HEK293 (cell line): ENCODE measurements at regions not wholly inside any gene's neighbourhood (a gene's known extent, or its start where the extent isn't known, plus 50 kb on each side); places are given as distances from the start of the nearest gene placed in this dataset.

ENCODE experiments used
- CTCF ChIA-PET: fragments of 350-600 bp; formaldehyde crosslinking; extraction: SDS; loops from one replicate; lab custom pipeline; 2021; ENCODE audit warnings: antibody characterized with exemption; lab: Yijun Ruan, JAX
- POLR2A ChIA-PET: fragments of 300-600 bp; formaldehyde crosslinking; extraction: SDS; loops from one replicate; lab custom pipeline; 2020; ENCODE audit warnings: antibody characterized with exemption, inconsistent platforms; lab: Yijun Ruan, JAX
- H3K27ac ChIP-seq: fragments of 200-500 bp; sonication (Bioruptor generic); 2 replicates; pipeline ENCODE4 v1.5.1; 2014; ENCODE audit warnings: low read depth, low read length, control low read depth, inconsistent platforms; ENCODE audit errors: extremely low read depth
- H3K36me3 ChIP-seq, 2 experiments: fragments of 200-500 bp in 1 of 2; sonication (Bioruptor generic) in 1 of 2; 1 replicate in 1 of 2; 2 replicates in 1 of 2; pipeline ENCODE4 v1.5.1; 2014 to 2017; ENCODE audit warnings: inconsistent platforms in 2 of 2, low read length in 2 of 2; ENCODE audit not compliant: control insufficient read depth in 2 of 2, insufficient read depth in 1 of 2
- H3K4me1 ChIP-seq: fragments of 200-500 bp; sonication (Bioruptor generic); 2 replicates; pipeline ENCODE4 v1.5.1; 2014; ENCODE audit warnings: mild to moderate bottlenecking, low read length, inconsistent platforms; ENCODE audit not compliant: control insufficient read depth, insufficient read depth
- H3K4me3 ChIP-seq: 2 replicates; pipeline ENCODE4 v1.5.1; 2011; ENCODE audit warnings: low read depth, mild to moderate bottlenecking, control low read depth, low read length, moderate library complexity
- H3K9me3 ChIP-seq: fragments of 200-500 bp; sonication (Bioruptor generic); 2 replicates; pipeline ENCODE4 v1.5.1; 2014; ENCODE audit warnings: low read depth, low read length, inconsistent platforms; ENCODE audit not compliant: control insufficient read depth, insufficient read depth
- BCL11A ChIP-seq: fragments of 450-650 bp; formaldehyde crosslinking; IDR thresholded peaks from 2 replicates; pipeline ENCODE4 v1.5.1; 2016; ENCODE audit warnings: low read depth, missing biosample characterization, missing genetic modification characterization
- KLF8 ChIP-seq: fragments of 450-650 bp; formaldehyde crosslinking; IDR thresholded peaks from 2 replicates; pipeline ENCODE4 v1.5.1; 2016; ENCODE audit warnings: missing biosample characterization, missing genetic modification characterization
- SCRT1 ChIP-seq: fragments of 450-650 bp; formaldehyde crosslinking; IDR thresholded peaks from 2 replicates; pipeline ENCODE4 v1.5.1; 2016; ENCODE audit warnings: missing biosample characterization, missing genetic modification characterization, borderline replicate concordance
- TCF7L2 ChIP-seq: IDR thresholded peaks from 2 replicates; pipeline ENCODE4 v1.6.1; 2011; ENCODE audit warnings: low read depth, mild to moderate bottlenecking, inconsistent platforms, low read length, moderate library complexity, borderline replicate concordance
- TRIM28 ChIP-seq: IDR thresholded peaks from 2 replicates; pipeline ENCODE4 v1.6.1; 2011; ENCODE audit warnings: low read length, control low read depth, borderline replicate concordance
- WT1 ChIP-seq: fragments of 450-650 bp; formaldehyde crosslinking; IDR thresholded peaks from 2 replicates; pipeline ENCODE4 v1.5.1; 2016; ENCODE audit warnings: missing biosample characterization, missing genetic modification characterization
- ZBTB20 ChIP-seq: fragments of 450-650 bp; formaldehyde crosslinking; IDR thresholded peaks from 2 replicates; pipeline ENCODE4 v1.5.1; 2016; ENCODE audit warnings: missing biosample characterization, missing genetic modification characterization
- ZNF133 ChIP-seq: fragments of 450-650 bp; formaldehyde crosslinking; IDR thresholded peaks from 2 replicates; pipeline ENCODE4 v1.5.1; 2016; ENCODE audit warnings: missing biosample characterization, missing genetic modification characterization
- ZNF140 ChIP-seq: fragments of 450-650 bp; formaldehyde crosslinking; IDR thresholded peaks from 2 replicates; pipeline ENCODE4 v1.5.1; 2016; ENCODE audit warnings: missing biosample characterization, missing genetic modification characterization
- ZNF2 ChIP-seq: fragments of 450-650 bp; formaldehyde crosslinking; IDR thresholded peaks from 2 replicates; pipeline ENCODE4 v1.5.1; 2016; ENCODE audit warnings: missing biosample characterization, missing genetic modification characterization
- ZNF248 ChIP-seq: fragments of 450-650 bp; formaldehyde crosslinking; IDR thresholded peaks from 2 replicates; pipeline ENCODE4 v1.5.1; 2017; ENCODE audit warnings: missing biosample characterization, missing genetic modification characterization
- ZNF302 ChIP-seq: fragments of 450-650 bp; formaldehyde crosslinking; IDR thresholded peaks from 2 replicates; pipeline ENCODE4 v1.5.1; 2016; ENCODE audit warnings: missing biosample characterization, missing genetic modification characterization, low read depth
- ZNF311 ChIP-seq: fragments of 450-650 bp; formaldehyde crosslinking; IDR thresholded peaks from 2 replicates; pipeline ENCODE4 v1.5.1; 2017; ENCODE audit warnings: missing biosample characterization, missing genetic modification characterization, borderline replicate concordance
- ZNF324 ChIP-seq: fragments of 450-650 bp; formaldehyde crosslinking; IDR thresholded peaks from 2 replicates; pipeline ENCODE4 v1.5.1; 2016; ENCODE audit warnings: missing biosample characterization, missing genetic modification characterization
- ZNF510 ChIP-seq: fragments of 450-650 bp; formaldehyde crosslinking; IDR thresholded peaks from 2 replicates; pipeline ENCODE4 v1.5.1; 2018; ENCODE audit warnings: mild to moderate bottlenecking, missing genetic modification characterization, missing biosample characterization; ENCODE audit not compliant: insufficient replicate concordance
- ZNF670 ChIP-seq: fragments of 450-650 bp; formaldehyde crosslinking; IDR thresholded peaks from 2 replicates; pipeline ENCODE4 v1.5.1; 2016; ENCODE audit warnings: missing biosample characterization, missing genetic modification characterization, low read depth
- ZNF76 ChIP-seq: fragments of 450-650 bp; formaldehyde crosslinking; IDR thresholded peaks from 2 replicates; pipeline ENCODE4; 2016; ENCODE audit warnings: low read depth, missing biosample characterization, missing genetic modification characterization, borderline replicate concordance
- ZNF830 ChIP-seq: fragments of 450-650 bp; IDR thresholded peaks from 2 replicates; pipeline ENCODE4 v1.5.0; 2018; ENCODE audit warnings: missing biosample characterization, missing genetic modification characterization, low read depth, mild to moderate bottlenecking, moderate library complexity
- ZXDB ChIP-seq: fragments of 450-650 bp; formaldehyde crosslinking; IDR thresholded peaks from 2 replicates; pipeline ENCODE4 v1.5.1; 2016; ENCODE audit warnings: missing biosample characterization, missing genetic modification characterization
- TF ChIP-seq, protein P1 (sequence below): fragments of 450-650 bp; formaldehyde crosslinking; IDR thresholded peaks from 2 replicates; pipeline ENCODE4 v1.5.1; 2016; ENCODE audit warnings: missing biosample characterization, missing genetic modification characterization
- TF ChIP-seq, protein P2 (sequence below): fragments of 450-650 bp; formaldehyde crosslinking; IDR thresholded peaks from 2 replicates; pipeline ENCODE4; 2016; ENCODE audit warnings: missing biosample characterization, missing genetic modification characterization
- TF ChIP-seq, protein P3 (sequence below): fragments of 450-650 bp; formaldehyde crosslinking; IDR thresholded peaks from 2 replicates; pipeline ENCODE4 v1.5.1; 2017; ENCODE audit warnings: missing biosample characterization, missing genetic modification characterization

GRCh38 chr2:133748007-133748700, 179.9 kb upstream of the NCKAP5 start:
- Histone ChIP-seq H3K36me3 (no peaks in the 10 kb centered on the region), H3K9me3 (no peaks in the 10 kb centered on the region), H3K4me1 (peaks cover 3% of the 10 kb centered on the region; the same call in 1 of the 2 replicates), H3K4me3 (no peak overlapping the region), H3K27ac (no peak overlapping the region)
- ChIA-PET POLR2A (interaction anchor here (0.6 kb wide), 1 partner anchor 486 kb away, joined by 3 read pairs; no protein-coding TSS in a partner anchor), CTCF (interaction anchor here (0.6 kb wide), 1 partner anchor 41 kb away, joined by 3 read pairs; no protein-coding TSS in a partner anchor)
- TF ChIP-seq ZNF133 (tag by site-specific recombination) (no peak), ZNF2 (tag by site-specific recombination) (no peak), ZNF324 (tag by site-specific recombination) (no peak), ZNF311 (no peak), ZNF302 (tag by site-specific recombination) (no peak), ZXDB (no peak), BCL11A (no peak), WT1 (tag by site-specific recombination) (no peak), KLF8 (tag by site-specific recombination) (no peak), ZNF830 (tag by site-specific recombination) (no peak), ZNF510 (no peak), TCF7L2 (no peak), ZNF76 (no peak), SCRT1 (tag by site-specific recombination) (no peak), ZNF670 (tag by site-specific recombination) (no peak), ZBTB20 (no peak), TRIM28 (no peak)
- TF ChIP-seq, protein P1, sequence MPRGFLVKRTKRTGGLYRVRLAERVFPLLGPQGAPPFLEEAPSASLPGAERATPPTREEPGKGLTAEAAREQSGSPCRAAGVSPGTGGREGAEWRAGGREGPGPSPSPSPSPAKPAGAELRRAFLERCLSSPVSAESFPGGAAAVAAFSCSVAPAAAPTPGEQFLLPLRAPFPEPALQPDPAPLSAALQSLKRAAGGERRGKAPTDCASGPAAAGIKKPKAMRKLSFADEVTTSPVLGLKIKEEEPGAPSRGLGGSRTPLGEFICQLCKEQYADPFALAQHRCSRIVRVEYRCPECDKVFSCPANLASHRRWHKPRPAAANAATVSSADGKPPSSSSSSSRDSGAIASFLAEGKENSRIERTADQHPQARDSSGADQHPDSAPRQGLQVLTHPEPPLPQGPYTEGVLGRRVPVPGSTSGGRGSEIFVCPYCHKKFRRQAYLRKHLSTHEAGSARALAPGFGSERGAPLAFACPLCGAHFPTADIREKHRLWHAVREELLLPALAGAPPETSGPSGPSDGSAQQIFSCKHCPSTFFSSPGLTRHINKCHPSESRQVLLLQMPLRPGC (tag by site-specific recombination): no peak

- Histone ChIP-seq H3K4me3 (no peak overlapping the region), H3K9me3 (no peaks in the 10 kb centered on the region), H3K36me3 (no peaks in the 10 kb centered on the region), H3K27ac (no peak overlapping the region), H3K4me1 (peaks cover 9% of the 10 kb centered on the region)
- CTCF ChIA-PET: no interaction called here
- POLR2A ChIA-PET: no interaction called here
- TF ChIP-seq, protein P2, sequence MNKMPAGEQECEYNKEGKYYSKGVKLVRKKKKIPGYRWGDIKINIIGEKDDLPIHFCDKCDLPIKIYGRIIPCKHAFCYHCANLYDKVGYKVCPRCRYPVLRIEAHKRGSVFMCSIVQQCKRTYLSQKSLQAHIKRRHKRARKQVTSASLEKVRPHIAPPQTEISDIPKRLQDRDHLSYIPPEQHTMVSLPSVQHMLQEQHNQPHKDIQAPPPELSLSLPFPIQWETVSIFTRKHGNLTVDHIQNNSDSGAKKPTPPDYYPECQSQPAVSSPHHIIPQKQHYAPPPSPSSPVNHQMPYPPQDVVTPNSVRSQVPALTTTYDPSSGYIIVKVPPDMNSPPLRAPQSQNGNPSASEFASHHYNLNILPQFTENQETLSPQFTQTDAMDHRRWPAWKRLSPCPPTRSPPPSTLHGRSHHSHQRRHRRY: no peak
- TF ChIP-seq ZNF248 (tag by site-specific recombination) (no peak), ZNF140 (no peak)
- TF ChIP-seq, protein P3, sequence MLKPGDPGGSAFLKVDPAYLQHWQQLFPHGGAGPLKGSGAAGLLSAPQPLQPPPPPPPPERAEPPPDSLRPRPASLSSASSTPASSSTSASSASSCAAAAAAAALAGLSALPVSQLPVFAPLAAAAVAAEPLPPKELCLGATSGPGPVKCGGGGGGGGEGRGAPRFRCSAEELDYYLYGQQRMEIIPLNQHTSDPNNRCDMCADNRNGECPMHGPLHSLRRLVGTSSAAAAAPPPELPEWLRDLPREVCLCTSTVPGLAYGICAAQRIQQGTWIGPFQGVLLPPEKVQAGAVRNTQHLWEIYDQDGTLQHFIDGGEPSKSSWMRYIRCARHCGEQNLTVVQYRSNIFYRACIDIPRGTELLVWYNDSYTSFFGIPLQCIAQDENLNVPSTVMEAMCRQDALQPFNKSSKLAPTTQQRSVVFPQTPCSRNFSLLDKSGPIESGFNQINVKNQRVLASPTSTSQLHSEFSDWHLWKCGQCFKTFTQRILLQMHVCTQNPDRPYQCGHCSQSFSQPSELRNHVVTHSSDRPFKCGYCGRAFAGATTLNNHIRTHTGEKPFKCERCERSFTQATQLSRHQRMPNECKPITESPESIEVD (tag by site-specific recombination): 0 out of 2 replicates have a peak, but pooled peaks have one; percentile 12
Measured at GRCh38 chr2:133753665-133754064, 185.4 kb upstream of the NCKAP5 start.
